Activated T-helper 1 cell treated with anti-CD3 and anti-CD28 coated beads, Interleukin-2, amount 50 U/mL, for 16 hours (primary cell): ENCODE measurements at regions not wholly inside any gene's neighbourhood (a gene's known extent, or its start where the extent isn't known, plus 50 kb on each side); places are given as distances from the start of the nearest gene placed in this dataset.

Experiments
- DNase-seq, 2 donors: peaks; one replicate each; pipeline ENCODE4 v3.0.0-alpha.2; 2020; ENCODE audit warnings: low read depth in 1 of 2, low spot score in 1 of 2

DNA sequence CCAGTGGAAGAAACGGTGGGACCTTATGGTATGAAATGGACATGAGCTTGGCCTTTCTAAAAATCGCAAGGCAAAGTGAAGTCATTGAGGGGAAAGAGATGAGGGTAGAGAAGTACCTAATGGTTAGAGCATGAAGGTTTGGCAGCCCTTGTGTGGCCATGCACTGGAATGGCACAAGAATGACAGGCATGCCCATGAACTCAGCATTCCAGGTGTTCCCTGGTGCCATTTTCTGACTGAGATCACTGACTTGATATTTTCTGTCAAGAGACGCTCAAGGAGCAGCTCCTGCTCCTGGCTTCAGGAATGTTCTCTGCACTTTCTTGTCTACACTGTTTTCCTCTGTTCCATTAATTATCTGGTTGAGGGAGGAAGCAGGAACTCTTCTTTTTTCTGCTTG, 225.0 kb upstream of the SLC10A2 start:
- DNase-seq = no peak

DNA sequence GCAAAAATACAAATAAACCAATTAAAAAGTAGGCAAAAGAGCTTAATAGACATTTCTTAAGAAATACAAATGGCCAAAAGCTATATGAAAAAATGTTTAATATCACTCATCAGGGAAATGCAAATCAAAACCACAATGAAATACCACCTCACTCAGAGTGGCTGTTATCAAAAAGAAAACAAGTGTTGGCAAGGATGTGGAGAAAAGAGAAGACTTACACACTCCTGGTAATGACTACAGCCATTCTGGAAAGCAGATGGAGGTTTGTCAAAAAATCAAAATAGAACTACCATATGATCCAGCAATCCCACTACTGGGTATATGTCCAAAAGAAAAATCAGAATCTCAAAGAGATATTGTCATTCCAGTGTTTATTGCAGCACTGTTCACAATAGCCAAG, 223.5 kb upstream of the SLC10A2 start:
- no peak for DNase-seq

DNA sequence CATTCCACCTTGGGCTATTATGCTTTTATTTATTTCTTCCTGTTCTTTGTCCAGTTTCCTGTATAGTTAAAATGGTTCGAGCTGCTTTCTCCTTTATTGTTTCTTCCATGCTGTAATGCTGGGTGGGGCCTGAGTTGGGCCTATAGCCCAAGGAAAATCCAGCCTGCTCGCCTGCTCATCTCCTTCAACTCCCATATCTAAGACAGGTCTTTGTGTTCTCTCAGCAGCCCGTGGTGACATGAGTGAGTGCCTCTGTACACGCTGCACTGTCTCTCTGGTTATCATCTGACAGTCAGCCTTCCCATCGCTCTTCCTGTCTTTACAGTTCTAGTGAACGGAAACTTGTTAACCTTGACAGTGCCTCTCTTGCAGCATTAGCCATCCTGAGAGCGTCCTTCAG, 221.9 kb upstream of the SLC10A2 start:
- no peak for DNase-seq

DNA sequence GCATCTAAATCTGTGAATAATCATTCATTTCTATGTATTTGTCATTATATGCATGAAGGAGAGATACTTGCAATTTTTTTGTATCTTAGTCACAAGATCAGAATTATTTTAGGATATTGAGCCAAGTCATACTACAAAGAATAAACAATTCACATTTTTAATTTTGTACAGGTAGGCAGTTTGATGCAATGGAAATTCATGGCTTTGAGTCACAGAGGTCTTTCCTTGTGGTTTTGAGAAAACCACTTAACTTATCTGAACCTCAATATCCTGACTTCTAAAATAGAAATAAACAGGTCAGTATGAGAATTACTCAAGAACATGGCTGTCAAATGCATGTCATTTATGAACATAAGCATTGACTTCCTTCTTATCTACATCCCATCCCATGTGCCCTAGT, 221.4 kb upstream of the SLC10A2 start:
- DNase-seq = no peak

DNA sequence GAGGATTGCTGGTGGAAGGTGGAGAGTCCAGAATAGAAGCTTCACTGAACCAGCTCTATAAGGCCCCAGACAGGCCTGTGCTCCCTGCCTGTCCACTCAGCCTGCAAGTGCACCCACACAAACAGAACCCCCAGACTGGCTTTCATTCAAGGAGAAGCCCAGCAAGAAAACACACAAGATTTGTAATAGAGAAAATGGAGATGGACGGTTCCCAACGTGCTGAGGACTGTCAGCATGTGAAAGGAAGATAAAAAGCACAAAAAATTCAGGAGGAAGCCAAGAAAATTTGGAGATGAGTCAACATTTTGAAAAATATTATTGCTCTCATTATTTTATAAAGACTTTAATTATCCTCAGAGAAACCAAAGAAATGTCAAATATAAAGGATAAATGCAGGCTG, 218.2 kb upstream of the SLC10A2 start:
- no peak for DNase-seq

DNA sequence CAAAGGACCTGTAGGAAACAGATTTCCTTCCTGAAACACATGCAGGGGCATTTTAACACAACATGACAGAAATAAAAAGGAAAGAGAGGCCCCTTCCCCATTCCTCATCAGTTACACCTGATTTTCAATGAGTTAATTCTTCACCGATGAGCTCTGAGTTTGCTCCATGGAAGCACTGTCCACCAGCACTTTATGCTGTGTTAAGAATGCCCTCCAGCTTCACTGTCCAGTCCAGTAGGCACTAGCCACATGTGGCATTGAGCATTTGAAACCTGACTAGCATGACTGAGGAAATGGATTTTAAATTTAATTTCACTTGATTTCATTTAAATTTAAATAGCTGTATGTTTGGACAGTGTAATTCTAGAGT, 217.2 kb upstream of the SLC10A2 start:
- DNase-seq = no peak

DNA sequence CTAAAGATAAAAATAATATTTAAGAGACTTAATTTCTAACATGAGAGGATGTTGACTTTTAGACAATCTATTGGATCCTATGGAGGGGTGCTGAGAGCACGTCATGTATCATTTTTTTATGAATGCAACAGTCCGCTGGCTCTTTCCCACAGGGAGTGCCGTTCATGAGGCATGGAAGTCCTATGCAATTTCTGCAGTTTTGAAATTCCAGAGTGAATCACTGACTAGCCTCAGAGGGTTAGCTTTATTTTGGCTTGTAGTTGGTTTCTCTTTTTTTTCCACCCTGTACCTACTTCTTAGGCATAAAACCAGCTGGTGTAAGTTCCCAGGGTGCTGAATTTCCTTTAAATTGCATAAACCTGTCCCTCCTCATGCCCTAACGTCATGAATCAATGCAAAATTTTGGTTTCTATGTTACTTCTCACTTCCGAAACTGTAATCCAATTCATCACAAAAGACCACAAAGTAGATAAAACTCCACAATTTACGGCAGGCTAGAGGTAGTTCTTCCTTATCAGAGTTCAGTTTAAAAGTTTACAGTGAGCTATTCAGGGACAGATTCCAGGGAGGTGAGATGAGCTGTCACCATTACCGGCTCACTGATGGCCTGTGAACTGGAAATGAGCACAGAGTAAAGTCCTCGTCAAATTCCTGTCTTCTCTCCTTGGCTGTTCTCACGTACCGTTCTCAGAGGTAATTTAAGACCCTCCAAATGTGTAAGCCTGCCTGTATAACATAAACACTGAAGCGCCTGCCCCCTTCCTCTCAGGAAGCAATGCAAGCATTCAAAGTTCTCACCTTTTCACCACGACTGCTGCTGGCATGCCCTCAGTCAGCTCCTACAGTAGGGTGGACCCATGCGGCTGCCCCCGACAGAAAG, 216.6 kb upstream of the SLC10A2 start:
- no peak for DNase-seq

DNA sequence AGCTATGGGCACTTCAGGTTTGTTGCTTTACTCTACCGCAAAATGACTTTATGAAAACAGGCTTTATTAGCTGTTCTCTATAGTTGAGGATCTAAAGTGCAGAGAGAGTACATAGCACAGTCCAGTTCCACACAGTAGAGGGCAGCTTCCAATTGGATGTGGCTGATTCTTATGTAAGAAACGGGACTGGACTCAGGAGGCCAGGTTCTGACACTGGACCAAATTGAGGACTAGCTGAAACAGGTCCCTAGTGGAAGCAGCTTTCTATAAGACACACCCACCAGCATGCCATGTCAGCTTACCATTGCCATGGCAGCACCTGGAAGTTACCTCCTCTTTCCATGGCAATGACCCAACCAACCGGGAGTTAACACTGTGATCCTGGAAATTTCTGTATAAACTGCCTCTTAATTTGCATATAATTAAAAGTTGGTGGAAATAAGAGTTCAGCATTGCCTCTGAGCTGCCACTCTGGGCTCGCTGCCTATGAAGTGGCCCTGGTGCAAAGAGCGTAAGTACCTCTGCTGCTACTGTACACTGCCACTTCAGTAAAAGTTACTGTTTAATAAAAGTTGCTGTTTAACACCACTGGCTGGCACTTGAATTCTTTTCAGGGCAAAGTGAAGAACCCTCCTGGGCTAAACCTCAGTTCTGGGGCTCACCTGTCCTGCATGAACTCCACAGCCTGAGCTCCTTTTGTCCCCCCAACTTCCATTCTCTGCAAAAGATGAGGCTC, 211.9 kb upstream of the SLC10A2 start:
- no peak for DNase-seq

DNA sequence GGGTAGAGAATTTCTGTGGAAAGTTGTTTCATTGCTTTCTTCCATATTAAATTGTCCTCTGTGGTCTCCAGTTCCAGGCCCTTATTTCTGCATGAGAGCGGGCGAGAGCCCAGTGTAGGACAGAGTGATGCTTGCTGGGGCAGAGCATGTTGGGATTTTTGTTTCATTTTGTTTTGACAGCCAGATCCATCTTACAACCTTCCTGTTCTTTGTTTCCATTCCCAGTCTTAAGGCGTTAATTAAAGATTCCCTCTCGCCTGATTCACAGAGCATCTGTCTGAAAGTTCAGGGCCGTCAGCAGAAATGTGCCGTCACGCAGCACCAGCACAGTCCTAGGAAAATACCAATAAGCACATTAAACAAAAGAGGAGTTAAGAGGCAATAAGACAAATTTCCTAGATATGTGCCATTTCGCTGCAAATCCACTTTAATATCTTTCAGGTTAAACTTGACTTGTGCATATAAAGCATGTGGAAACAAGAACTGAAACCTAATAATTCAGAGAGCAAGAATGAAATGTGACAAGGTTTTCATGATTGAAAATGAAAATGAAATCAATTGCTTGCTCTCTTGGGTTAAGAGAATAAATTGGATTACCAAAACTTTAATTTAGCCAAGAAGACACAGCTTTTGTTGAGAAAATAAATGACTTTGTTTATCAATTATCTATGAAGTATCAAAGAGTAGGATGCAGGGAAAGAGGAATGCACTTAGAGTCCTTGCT, 210.7 kb upstream of the SLC10A2 start:
- DNase-seq = no peak

DNA sequence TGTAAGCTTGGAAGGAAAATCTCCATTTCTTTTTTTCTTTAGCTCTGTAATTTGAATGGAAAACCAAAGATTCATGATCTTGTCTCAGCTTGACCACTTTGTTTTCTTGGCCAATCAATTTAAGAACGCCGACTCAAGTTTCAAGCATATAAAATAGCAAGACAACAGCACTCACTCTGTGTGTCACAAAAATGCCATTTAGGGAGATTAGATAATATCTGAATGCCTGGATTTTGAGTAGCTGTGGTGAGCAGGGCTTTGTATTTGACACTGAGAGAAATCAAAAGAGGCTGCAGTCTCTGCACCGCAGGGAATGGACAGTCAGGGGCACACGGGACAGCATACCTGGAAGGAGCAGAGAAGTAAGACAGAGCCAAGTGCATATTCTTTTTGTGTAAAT, 209.5 kb upstream of the SLC10A2 start:
- no peak for DNase-seq

DNA sequence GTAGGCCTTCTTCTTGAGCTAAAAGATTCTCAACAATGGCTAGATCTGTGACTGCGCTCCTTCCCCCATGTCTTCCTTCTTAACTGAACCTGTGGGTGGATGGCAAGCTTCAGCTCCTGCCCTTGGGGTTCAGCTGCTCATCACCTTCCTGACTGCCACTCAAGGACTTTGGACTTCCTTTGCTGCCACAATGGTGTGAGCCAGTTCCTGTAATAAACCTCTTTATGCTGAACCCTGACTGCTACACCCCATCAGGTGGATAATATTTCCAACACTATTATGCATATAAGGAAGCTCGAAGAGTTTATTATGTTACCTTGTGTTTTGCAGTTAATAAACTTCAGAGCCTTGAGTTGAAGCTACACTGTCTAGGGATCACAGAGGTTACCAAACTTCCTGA, 208.9 kb upstream of the SLC10A2 start:
- DNase-seq = no peak

DNA sequence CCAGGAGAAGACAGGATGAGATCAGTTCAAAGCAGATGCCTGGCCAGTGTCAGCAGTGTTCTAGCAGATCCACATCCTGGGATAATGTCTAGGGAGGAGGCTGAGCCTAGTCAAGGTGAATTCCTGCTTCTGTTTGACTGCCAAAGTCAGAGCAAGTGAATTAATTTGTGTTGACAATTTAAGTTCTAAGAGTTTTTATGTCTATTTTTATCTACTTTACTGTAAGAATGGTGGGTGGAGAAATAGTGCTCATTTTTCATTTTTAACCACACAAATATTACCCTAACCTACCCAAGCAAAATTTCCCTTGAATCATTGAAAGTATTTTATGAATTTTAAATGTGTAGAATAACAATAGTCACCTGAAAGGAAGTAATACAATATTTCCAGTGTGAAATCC, 207.6 kb upstream of the SLC10A2 start:
- no peak for DNase-seq

DNA sequence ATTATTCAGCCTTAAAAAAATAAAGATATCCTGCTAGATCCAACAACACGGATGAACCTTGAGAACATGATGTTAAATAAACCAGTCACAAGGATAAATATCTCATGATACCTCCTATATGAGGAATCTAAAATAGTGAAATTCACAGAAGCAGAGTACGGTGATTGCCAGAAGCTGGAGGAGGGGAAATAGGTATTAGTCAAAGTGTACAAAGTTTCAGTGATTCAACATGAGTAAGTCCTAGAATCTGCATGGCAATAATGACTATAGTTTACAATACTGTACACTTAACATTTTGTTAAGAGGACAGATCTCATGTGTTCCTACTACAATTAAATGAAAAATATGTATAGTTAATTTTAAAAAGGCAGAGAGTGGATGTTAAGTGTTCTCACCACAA, 206.6 kb upstream of the SLC10A2 start:
- DNase-seq = no peak

DNA sequence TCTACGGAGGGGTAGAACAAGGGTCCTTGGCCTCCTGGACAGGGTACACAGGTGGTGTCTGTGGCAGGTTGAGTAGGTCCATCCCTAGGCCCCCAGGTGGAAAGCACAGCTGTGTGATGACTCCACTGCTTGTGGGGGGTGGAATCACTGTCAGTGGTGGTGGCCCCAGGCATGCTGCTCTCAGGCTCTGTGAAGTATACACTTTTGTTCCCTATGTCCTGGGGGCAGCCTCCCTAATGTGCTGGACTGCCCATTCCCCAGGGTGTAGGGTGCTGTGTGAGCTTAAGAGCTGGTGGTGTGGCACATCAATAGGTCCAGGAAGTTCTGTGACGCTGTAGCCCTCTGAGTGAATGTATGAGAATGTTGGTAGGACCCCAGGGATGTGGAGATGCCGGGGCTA, 197.2 kb upstream of the SLC10A2 start:
- DNase-seq = no peak

DNA sequence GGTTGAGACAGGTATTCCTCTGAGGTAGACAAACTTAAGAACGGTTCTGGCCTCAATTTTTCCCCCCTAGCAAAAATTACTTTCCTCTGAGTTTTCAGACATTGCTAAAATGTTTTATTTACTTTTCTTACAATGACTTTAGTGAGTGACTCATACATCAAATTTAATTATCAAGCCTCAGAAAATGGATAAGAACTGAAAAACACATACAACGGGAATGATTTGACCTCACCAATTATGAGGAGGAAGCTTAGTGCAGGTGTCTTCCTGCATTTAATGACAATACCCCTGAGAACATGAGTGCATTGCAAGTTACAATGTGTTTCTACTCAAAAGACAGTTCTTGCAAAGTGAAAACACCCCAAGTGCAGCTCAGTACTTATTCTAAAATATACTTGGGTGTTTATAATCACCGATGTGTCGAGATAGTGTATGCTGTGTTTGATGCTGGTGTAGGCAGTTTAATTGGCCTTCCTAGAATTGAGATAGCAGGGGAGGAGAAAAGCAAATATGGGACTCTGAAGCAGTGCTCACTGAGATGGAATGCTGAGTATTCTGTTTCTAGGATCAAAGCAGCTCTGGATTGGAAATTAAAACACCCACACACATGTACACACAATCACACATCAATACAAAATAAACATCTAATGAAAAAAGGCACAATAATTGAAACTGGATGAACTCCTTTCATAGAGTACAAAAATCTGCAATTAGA, 189.5 kb upstream of the SLC10A2 start:
- no peak for DNase-seq

DNA sequence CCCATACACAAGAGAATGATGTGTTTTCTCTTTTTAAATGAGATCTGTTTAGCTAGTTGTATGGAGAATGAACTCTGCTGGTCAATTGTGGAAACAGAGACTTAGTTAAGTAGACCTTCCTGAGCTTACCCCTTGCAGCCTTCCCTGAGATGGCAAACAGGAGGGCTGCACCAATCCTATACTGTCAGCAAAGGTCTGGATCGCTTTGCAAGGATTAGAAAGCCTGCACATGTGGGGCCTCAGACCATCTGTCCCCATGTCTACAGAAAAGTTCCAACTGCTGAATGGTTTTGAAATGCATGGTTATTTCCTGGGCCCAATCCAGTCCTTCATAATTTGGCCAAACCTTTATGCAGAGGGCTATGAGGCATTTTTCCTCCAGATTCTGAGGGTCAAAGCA, 183.9 kb upstream of the SLC10A2 start:
- no peak for DNase-seq

DNA sequence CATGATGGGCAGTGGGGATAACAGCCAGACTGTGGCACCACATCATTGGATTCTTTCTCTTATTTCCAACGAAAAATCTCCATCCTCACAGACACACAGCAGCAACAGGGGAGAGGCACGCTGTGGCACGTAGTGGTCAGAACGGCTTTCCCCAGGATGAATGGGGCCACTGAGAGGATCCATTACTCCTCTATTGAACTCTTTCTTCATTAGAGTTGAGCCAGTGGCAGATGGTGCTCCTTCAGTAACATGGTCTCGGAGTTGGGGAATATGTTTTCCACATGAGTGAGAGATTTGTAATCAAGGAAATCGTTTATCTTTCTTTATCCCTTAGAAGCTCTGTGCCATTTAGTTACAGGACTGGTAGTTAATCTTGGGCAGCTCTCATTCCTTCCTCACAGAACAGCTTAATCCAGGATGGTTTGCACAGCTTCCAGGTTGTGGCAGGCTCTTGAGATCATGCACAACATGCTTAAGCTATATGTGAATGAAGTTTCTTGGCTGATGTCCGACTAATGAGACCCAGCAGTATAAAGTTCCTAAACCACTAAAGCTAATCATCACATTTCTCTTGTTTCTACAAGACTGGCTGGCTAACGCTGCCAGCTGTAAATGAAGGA, 180.5 kb upstream of the SLC10A2 start:
- no peak for DNase-seq

DNA sequence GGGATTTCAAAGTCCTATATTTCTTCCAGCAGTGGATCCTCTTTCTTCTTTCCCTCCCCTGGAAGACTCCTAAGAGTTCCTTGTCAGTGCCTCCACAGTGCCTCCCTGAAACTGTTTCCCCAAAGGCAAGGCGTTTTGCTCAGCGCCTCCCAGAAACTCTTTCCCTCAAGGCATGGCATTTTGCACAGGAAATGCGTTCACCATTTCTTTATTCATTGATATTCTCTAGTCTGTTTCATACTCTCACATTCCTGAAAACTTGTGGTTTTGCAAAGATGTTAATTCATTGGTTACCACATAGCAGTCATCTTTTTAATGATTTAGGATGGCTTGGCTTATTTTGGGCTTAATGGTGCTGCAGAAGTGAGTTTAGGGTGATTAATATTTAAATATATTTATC, 177.3 kb upstream of the SLC10A2 start:
- DNase-seq = no peak

DNA sequence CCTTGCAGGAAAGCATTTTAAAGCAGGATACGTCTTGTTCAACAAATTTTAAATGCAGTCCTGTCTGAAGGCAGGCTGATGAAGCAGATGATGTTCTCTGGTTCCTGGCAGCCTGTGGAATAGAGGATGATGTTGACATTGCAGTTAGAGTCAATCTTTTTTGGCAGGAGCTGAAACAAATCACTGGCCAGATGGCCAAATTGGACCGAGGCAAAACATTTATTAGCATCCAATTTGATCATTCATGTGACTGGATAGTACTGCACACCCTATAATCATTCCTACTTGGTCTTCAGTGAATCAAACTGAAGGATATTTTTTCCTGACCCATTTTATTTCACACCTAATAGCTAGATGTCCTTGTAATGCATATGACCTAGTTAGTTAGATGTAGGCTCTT, 172.2 kb upstream of the SLC10A2 start:
- DNase-seq = no peak

DNA sequence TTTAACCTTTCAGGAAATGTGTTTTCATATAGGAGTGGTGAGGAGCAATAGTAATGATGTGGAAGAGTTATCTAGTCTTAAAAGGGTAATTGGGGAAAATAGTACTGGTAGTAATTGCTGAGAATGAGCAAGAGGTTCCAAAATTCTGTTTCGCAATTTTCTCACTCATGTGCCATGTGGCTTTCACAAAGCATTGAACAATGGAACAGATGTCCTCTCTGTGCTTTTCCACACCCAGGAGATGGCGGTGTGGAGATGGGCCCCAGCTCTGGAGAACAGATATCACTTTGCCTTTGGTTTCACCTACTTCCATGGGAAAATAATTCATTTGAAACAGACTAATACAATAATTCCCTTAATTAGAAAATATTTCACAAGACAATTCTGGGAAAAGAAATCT, 170.0 kb upstream of the SLC10A2 start:
- DNase-seq = no peak

DNA sequence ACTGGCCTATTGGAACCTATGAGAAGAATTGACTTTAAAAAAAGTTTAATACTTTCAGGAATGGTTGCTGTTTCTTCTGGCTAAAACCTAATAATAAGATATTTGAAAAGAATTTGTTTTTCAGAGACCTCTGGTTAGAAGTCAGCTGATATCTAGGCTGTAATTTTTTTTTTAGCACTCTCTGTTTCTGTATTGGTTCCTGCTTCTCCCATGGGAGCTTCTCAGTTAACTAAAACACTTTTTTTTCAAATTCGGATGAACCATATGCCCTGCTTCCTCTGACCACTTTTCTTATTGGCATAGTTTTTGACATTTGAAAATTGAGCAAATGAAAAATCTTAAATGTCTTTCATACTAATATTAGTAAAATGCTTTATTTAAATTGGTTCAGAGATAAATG, 163.5 kb upstream of the SLC10A2 start:
- no peak for DNase-seq
